ENCODE measurements at regions not wholly inside any gene's neighbourhood (a gene's known extent, or its start where the extent isn't known, plus 50 kb on each side); places are given as distances from the start of the nearest gene placed in this dataset.

DNA sequence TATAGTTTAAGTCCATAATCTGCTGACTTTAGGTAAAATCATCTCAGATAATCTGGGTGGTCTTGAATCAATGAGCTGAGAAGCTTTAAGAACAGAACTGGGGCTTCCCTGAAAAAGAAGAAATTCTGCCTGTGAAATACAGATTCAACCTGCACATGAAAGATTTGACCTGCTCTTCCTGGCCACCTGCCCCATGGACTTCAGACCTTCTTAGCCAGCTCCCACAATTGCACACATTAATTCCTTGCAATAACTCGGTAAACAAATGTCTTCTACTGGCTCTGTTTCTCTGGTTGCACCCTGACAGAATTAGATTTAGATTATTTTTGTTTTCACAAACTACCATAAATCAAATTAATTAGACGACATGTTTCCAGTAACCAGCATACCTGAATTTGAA lies 2117.9 kb upstream of the C9orf72 start:
- TF ChIP-seq CTCF (IDR thresholded peaks at IDR 0.05) (no peak), POLR2A (IDR thresholded peaks at IDR 0.05) (no peak)

Data from right lobe of liver (tissue), 4 donors.